HepG2 (cell line): ENCODE measurements at regions not wholly inside any gene's neighbourhood (a gene's known extent, or its start where the extent isn't known, plus 50 kb on each side); places are given as distances from the start of the nearest gene placed in this dataset.

ENCODE experiments used
- ATAC-seq: fragments of 200-7000 bp; cut with Tn5 transposase; 3 replicates; pipeline ENCODE4 v1.9.1; 2020; ENCODE audit warnings: mild to moderate bottlenecking, moderate library complexity
- BruUV-seq: library from RNA; stranded (reverse); fragments of 400-500 nt; replicated peaks from 2 replicates; lab custom pipeline; 2021; lab: Mats Ljungman, UMichigan
- CTCF ChIA-PET: fragments of 300-600 bp; formaldehyde crosslinking; extraction: SDS; loops from one replicate; lab custom pipeline; 2021; ENCODE audit warnings: low total read pairs, inconsistent platforms, low intra/inter-chr PET ratio; lab: Yijun Ruan, JAX
- POLR2A ChIA-PET: fragments of 350-600 bp; sonication (Branson Sonifier 250); formaldehyde crosslinking; loops from one replicate; lab custom pipeline; 2020; ENCODE audit warnings: antibody characterized with exemption, inconsistent platforms; lab: Yijun Ruan, JAX
- DNase-seq: peaks from one replicate; pipeline ENCODE4 v3.0.0-alpha.2; 2015; ENCODE audit warnings: low spot score
- FAIRE-seq: peaks from 3 replicates; lab custom pipeline; 2011; peaks lifted over from hg19 to GRCh38; lab: Jason Lieb, UNC
- H2AFZ ChIP-seq: one replicate; pipeline ENCODE4 v1.6.1; 2011; ENCODE audit warnings: low read length, inconsistent platforms
- H3K27ac ChIP-seq: fragments of 300-600 bp; 3 replicates; pipeline ENCODE4 v1.8.0; 2011; ENCODE audit warnings: mixed run types, mild to moderate bottlenecking, mixed read lengths, low read length, inconsistent platforms; ENCODE audit not compliant: insufficient read depth; ENCODE audit errors: extremely low read length
- H3K27me3 ChIP-seq, 2 experiments: fragments of 200-600 bp in 1 of 2; 2 replicates in 1 of 2; 3 replicates in 1 of 2; pipeline versions ENCODE4 v1.6.0 to v1.8.0; 2011; ENCODE audit warnings: low read length in 2 of 2, mild to moderate bottlenecking in 2 of 2, moderate library complexity in 2 of 2, inconsistent platforms in 1 of 2; ENCODE audit not compliant: insufficient read depth in 2 of 2, control insufficient read depth in 1 of 2
- H3K36me3 ChIP-seq, 2 experiments: fragments of 200-600 bp in 1 of 2; replicated peaks in 1 of 2; 2 replicates in 1 of 2; 3 replicates in 1 of 2; pipeline versions ENCODE4 v1.5.1 to v1.8.0; 2011; ENCODE audit warnings: low read length in 2 of 2, inconsistent platforms in 1 of 2; ENCODE audit not compliant: insufficient read depth in 2 of 2, control insufficient read depth in 1 of 2
- H3K4me1 ChIP-seq: 2 replicates; pipeline ENCODE4 v1.5.1; 2012; ENCODE audit warnings: low read length, inconsistent platforms; ENCODE audit not compliant: insufficient read depth
- H3K4me2 ChIP-seq: 2 replicates; pipeline ENCODE4 v1.6.0; 2011; ENCODE audit warnings: low read depth, low read length, inconsistent platforms
- H3K4me3 ChIP-seq, 3 experiments: fragments of 200-600 bp in 1 of 3; sonication (generic), shearing (Covaris generic) in 1 of 3; replicated peaks in 1 of 3; 2 replicates each; pipeline ENCODE4 v1.5.1; 2011 to 2016; ENCODE audit warnings: low read length in 3 of 3, inconsistent platforms in 2 of 3, low read depth in 2 of 3, mild to moderate bottlenecking in 2 of 3, control low read depth in 1 of 3, mixed read lengths in 1 of 3; ENCODE audit not compliant: insufficient read depth in 1 of 3
- H3K79me2 ChIP-seq: one replicate; pipeline ENCODE4 v1.6.1; 2011; ENCODE audit warnings: low read length, inconsistent platforms; ENCODE audit not compliant: insufficient read depth
- H3K9ac ChIP-seq: 2 replicates; pipeline ENCODE4 v1.6.0; 2011; ENCODE audit warnings: mild to moderate bottlenecking, low read depth, low read length, inconsistent platforms; ENCODE audit not compliant: insufficient read depth
- H3K9me3 ChIP-seq: 2 replicates; pipeline ENCODE4 v1.5.1; 2012; ENCODE audit warnings: mild to moderate bottlenecking, low read length
- H4K20me1 ChIP-seq: 2 replicates; pipeline ENCODE4 v1.6.0; 2011; ENCODE audit warnings: inconsistent platforms, mild to moderate bottlenecking, low read length, moderate library complexity; ENCODE audit not compliant: insufficient read depth
- ELK4 ChIP-seq: sonication (generic); formaldehyde crosslinking; IDR thresholded peaks from 2 replicates; pipeline ENCODE4 v1.9.0; 2021; ENCODE audit warnings: missing genetic modification reagents, borderline replicate concordance
- GFI1 ChIP-seq: sonication (generic); formaldehyde crosslinking; IDR thresholded peaks from 2 replicates; pipeline ENCODE4 v1.5.0; 2020; ENCODE audit warnings: missing genetic modification reagents, mild to moderate bottlenecking, borderline replicate concordance
- JUN ChIP-seq: sonication (generic); formaldehyde crosslinking; IDR thresholded peaks from 2 replicates; pipeline ENCODE4 v1.4.0; 2020; ENCODE audit warnings: mild to moderate bottlenecking, missing genetic modification reagents
- NFE2L2 ChIP-seq: fragments of 150-350 bp; IDR thresholded peaks from 2 replicates; pipeline ENCODE4 v1.6.1; 2014; ENCODE audit warnings: low read length
- PRDM15 ChIP-seq: sonication (generic); formaldehyde crosslinking; IDR thresholded peaks from 2 replicates; pipeline ENCODE4 v1.4.0; 2020; ENCODE audit warnings: missing genetic modification reagents
- SATB2 ChIP-seq: sonication (generic); formaldehyde crosslinking; IDR thresholded peaks from 2 replicates; pipeline ENCODE4 v1.5.0; 2020; ENCODE audit warnings: missing genetic modification reagents
- SP4 ChIP-seq: sonication (generic); formaldehyde crosslinking; IDR thresholded peaks from 2 replicates; pipeline ENCODE4 v1.8.1; 2023; ENCODE audit warnings: mild to moderate bottlenecking, missing genetic modification reagents
- ZNF121 ChIP-seq: sonication (generic); formaldehyde crosslinking; IDR thresholded peaks from 2 replicates; pipeline ENCODE4 v1.5.0; 2020; ENCODE audit warnings: mild to moderate bottlenecking, missing genetic modification reagents
- ZNF619 ChIP-seq: sonication (generic); formaldehyde crosslinking; IDR thresholded peaks from 2 replicates; pipeline ENCODE4 v1.4.0; 2020; ENCODE audit warnings: mild to moderate bottlenecking, missing genetic modification reagents
- ZNF746 ChIP-seq: sonication (generic); formaldehyde crosslinking; IDR thresholded peaks from 2 replicates; pipeline ENCODE4 v1.8.0; 2022; ENCODE audit warnings: mild to moderate bottlenecking, missing genetic modification reagents
- ZNF749 ChIP-seq: sonication (generic); formaldehyde crosslinking; IDR thresholded peaks from 2 replicates; pipeline ENCODE4 v1.8.0; 2022; ENCODE audit warnings: mild to moderate bottlenecking, missing genetic modification reagents, moderate library complexity, borderline replicate concordance
- ZNF772 ChIP-seq: sonication (generic); formaldehyde crosslinking; IDR thresholded peaks from 2 replicates; pipeline ENCODE4 v1.5.0; 2020; ENCODE audit warnings: mild to moderate bottlenecking, missing genetic modification reagents
- ZSCAN12 ChIP-seq: sonication (generic); formaldehyde crosslinking; IDR thresholded peaks from 2 replicates; pipeline ENCODE4 v1.9.0; 2021; ENCODE audit warnings: mild to moderate bottlenecking, missing genetic modification reagents
- WGBS: methylation state at CpG from one replicate; pipeline ENCODE4 v1.1.6; 2017; ENCODE audit warnings: low lambda C conversion rate; 5-methylcytosine and 5-hydroxymethylcytosine counted together
- in situ Hi-C: cut with HindIII; loops from 2 replicates; pipeline ENCODE4 v1.10.0; 2017; ENCODE audit warnings: low pct_unique_long_range_greater_than_20kb; ENCODE audit not compliant: extremely low pct_ligation_motif_present
- intact Hi-C: fragments of 100-400 bp; cut with micrococcal nuclease; formaldehyde crosslinking; loops from one replicate; pipeline ENCODE4 v1.10.0; 2022; ENCODE audit not compliant: unreplicated experiment
- TF ChIP-seq, protein P1 (sequence below): sonication (generic); formaldehyde crosslinking; IDR thresholded peaks from 2 replicates; pipeline ENCODE4 v1.5.1; 2020; ENCODE audit warnings: missing genetic modification reagents, mild to moderate bottlenecking, borderline replicate concordance
- TF ChIP-seq, protein P2 (sequence below): sonication (generic); formaldehyde crosslinking; IDR thresholded peaks from 2 replicates; pipeline ENCODE4 v1.9.0; 2021; ENCODE audit warnings: missing genetic modification reagents, borderline replicate concordance

DNA sequence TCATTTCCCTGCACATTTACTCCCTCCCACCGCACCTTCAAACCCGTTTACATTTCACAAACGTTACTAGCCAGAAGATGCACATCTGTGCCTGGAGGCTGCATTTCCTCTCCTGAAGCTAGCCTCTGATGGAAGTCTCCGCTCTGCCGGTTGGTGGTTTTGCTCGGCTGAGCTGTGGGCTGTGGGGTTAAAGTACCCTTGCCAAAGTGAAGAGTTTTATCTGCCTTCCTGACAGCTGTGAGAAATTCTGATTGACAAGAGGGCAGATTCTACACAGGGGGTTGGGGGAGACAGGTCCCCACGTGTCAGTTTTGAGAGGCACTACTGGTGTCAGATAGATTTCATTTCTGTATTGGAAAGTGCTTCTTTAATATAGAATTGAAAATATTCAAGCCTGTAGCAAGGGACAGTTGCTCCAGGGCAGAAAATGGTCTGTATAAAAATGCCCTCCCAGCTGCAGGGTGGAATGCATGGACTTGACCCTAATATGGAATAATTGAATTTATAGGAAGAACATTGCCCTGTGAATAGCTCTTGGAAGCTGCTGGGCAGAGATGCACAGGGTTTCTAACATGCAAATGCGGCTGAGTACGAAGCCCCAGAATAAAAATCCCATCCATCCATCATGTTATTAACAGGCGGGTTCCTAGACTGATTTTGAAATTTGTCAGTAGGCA is 201.1 kb upstream of the RGMA start:
- Histone ChIP-seq H3K79me2 (no peaks in the 10 kb centered on the region), H3K4me2 (no peak overlapping the region), H4K20me1 (no peaks in the 10 kb centered on the region), H3K4me1 (no peaks in the 10 kb centered on the region), H3K27me3 (peaks cover 0 to 34% of the 10 kb centered on the region in 2 experiments; a peak in 2 of 5 replicates), H3K36me3 (no peaks in the 10 kb centered on the region), H3K27ac (no peak overlapping the region), H3K9me3 (no peaks in the 10 kb centered on the region), H3K9ac (no peak overlapping the region), H2AFZ (no peak overlapping the region), H3K4me3 (no peak overlapping the region)
- no peak for FAIRE-seq
- in situ Hi-C loops: no loop called here
- CTCF ChIA-PET: no interaction called here
- 9% methylated on average over 10 of the region's 10 CpGs for WGBS
- DNase-seq: no peak
- POLR2A ChIA-PET: no interaction called here
- intact Hi-C loops: no loop called here
- BruUV-seq: no TSS peak
- ATAC-seq: no peak
- TF ChIP-seq SATB2 (CRISPR knock-in tag): no peak
- TF ChIP-seq ZNF746: no peak
- no peak for TF ChIP-seq GFI1 (CRISPR knock-in tag)
- no peak for TF ChIP-seq ZSCAN12
- no peak for TF ChIP-seq ZNF772 (CRISPR knock-in tag)
- TF ChIP-seq JUN (CRISPR knock-in tag): no peak
- TF ChIP-seq, protein P1, sequence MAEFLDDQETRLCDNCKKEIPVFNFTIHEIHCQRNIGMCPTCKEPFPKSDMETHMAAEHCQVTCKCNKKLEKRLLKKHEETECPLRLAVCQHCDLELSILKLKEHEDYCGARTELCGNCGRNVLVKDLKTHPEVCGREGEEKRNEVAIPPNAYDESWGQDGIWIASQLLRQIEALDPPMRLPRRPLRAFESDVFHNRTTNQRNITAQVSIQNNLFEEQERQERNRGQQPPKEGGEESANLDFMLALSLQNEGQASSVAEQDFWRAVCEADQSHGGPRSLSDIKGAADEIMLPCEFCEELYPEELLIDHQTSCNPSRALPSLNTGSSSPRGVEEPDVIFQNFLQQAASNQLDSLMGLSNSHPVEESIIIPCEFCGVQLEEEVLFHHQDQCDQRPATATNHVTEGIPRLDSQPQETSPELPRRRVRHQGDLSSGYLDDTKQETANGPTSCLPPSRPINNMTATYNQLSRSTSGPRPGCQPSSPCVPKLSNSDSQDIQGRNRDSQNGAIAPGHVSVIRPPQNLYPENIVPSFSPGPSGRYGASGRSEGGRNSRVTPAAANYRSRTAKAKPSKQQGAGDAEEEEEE: no peak
- TF ChIP-seq ZNF121: no peak
- TF ChIP-seq NFE2L2: no peak
- TF ChIP-seq PRDM15 (CRISPR knock-in tag): no peak
- TF ChIP-seq ELK4: no peak
- TF ChIP-seq ZNF619: no peak
- TF ChIP-seq, protein P2, sequence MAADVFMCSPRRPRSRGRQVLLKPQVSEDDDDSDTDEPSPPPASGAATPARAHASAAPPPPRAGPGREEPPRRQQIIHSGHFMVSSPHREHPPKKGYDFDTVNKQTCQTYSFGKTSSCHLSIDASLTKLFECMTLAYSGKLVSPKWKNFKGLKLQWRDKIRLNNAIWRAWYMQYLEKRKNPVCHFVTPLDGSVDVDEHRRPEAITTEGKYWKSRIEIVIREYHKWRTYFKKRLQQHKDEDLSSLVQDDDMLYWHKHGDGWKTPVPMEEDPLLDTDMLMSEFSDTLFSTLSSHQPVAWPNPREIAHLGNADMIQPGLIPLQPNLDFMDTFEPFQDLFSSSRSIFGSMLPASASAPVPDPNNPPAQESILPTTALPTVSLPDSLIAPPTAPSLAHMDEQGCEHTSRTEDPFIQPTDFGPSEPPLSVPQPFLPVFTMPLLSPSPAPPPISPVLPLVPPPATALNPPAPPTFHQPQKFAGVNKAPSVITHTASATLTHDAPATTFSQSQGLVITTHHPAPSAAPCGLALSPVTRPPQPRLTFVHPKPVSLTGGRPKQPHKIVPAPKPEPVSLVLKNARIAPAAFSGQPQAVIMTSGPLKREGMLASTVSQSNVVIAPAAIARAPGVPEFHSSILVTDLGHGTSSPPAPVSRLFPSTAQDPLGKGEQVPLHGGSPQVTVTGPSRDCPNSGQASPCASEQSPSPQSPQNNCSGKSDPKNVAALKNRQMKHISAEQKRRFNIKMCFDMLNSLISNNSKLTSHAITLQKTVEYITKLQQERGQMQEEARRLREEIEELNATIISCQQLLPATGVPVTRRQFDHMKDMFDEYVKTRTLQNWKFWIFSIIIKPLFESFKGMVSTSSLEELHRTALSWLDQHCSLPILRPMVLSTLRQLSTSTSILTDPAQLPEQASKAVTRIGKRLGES (CRISPR knock-in tag): no peak
- no peak for TF ChIP-seq ZNF749 (CRISPR knock-in tag)
- no peak for TF ChIP-seq SP4 (CRISPR knock-in tag)
